Dedifferentiated amniotic fluid mesenchymal stem cell (primary cell): ENCODE measurements at regions not wholly inside any gene's neighbourhood (a gene's known extent, or its start where the extent isn't known, plus 50 kb on each side); places are given as distances from the start of the nearest gene placed in this dataset.
"Not testable (repeated sequence)": the region's sequence is repeated elsewhere in the genome, so short reads cannot be mapped to it uniquely, and the experiment has no call there.

Source experiments
- DNase-seq: peaks from one replicate; pipeline ENCODE4 v3.0.0-alpha.2; 2016; ENCODE audit errors: extremely low spot score

- DNase-seq: no peak
Observed at GRCh38 chr3:151675858-151676615, 57.7 kb upstream of the AADACL2 start.

GRCh38 chr3:151673974-151674373, 59.8 kb upstream of the AADACL2 start:
- DNase-seq: no peak

GRCh38 chr3:151667762-151668161, 66.0 kb upstream of the AADACL2 start:
- not testable (repeated sequence) for DNase-seq

- DNase-seq: peak; percentile 55
Observed at GRCh38 chr3:151660885-151661284, 72.8 kb upstream of the AADACL2 start.

- no peak for DNase-seq
Observed at GRCh38 chr3:151644986-151645385, 88.7 kb upstream of the AADACL2 start.

- DNase-seq: no peak
Observed at GRCh38 chr3:151644020-151644620, 89.6 kb upstream of the AADACL2 start.

GRCh38 chr3:151639418-151639740, 94.3 kb upstream of the AADACL2 start:
- no peak for DNase-seq

- no peak for DNase-seq
Observed at GRCh38 chr3:151638555-151639417, 94.9 kb upstream of the AADACL2 start.

GRCh38 chr3:151635905-151636304, 97.8 kb upstream of the AADACL2 start:
- no peak for DNase-seq

- no peak for DNase-seq
Observed at GRCh38 chr3:151631946-151632345, 101.8 kb upstream of the AADACL2 start.

GRCh38 chr3:151630938-151631441, 102.7 kb upstream of the AADACL2 start:
- DNase-seq: peak; percentile 38

GRCh38 chr3:151630035-151630434, 103.7 kb upstream of the AADACL2 start:
- DNase-seq: no peak

GRCh38 chr3:151625586-151625985, 108.1 kb upstream of the AADACL2 start:
- DNase-seq: no peak

GRCh38 chr3:151625086-151625485, 108.6 kb upstream of the AADACL2 start:
- peak; percentile 46 for DNase-seq

- no peak for DNase-seq
Observed at GRCh38 chr3:151620071-151620470, 113.7 kb upstream of the AADACL2 start.

GRCh38 chr3:151615464-151615863, 118.3 kb upstream of the AADACL2 start:
- no peak for DNase-seq

- no peak for DNase-seq
Observed at GRCh38 chr3:151612115-151612514, 121.6 kb upstream of the AADACL2 start.

GRCh38 chr3:151611419-151611818, 122.3 kb upstream of the AADACL2 start:
- no peak for DNase-seq

- no peak for DNase-seq
Observed at GRCh38 chr3:151609491-151609890, 124.2 kb upstream of the AADACL2 start.

- no peak for DNase-seq
Observed at GRCh38 chr3:151604891-151605290, 128.8 kb upstream of the AADACL2 start.

GRCh38 chr3:151600783-151601182, 132.9 kb upstream of the AADACL2 start:
- no peak for DNase-seq

GRCh38 chr3:151599103-151599672, 134.5 kb upstream of the AADACL2 start:
- no peak for DNase-seq
